HG02870 (cell line): ENCODE measurements at regions not wholly inside any gene's neighbourhood (a gene's known extent, or its start where the extent isn't known, plus 50 kb on each side); places are given as distances from the start of the nearest gene placed in this dataset.

Experiments used
- ATAC-seq: cut with Tn5 transposase; IDR thresholded peaks from one replicate; pipeline ENCODE4 v1.9.1; 2021; ENCODE audit warnings: mild to moderate bottlenecking, moderate library complexity; ENCODE audit not compliant: unreplicated experiment

GRCh38 chr15:97893967-97894366 lies 66.5 kb upstream of the ARRDC4 start:
- no peak for ATAC-seq

GRCh38 chr15:97899981-97900380 lies 60.5 kb upstream of the ARRDC4 start:
- ATAC-seq, result no peak

- ATAC-seq, result no peak
These were observed 58.2 kb upstream of the ARRDC4 start for GRCh38 chr15:97902140-97902780.

GRCh38 chr15:97903560-97903959 lies 56.9 kb upstream of the ARRDC4 start:
- ATAC-seq, result no peak

- no peak for ATAC-seq
These were observed 56.4 kb upstream of the ARRDC4 start for GRCh38 chr15:97903971-97904572.

GRCh38 chr15:97909291-97909891 lies 51.1 kb upstream of the ARRDC4 start:
- ATAC-seq, result peak; percentile 65
